Esophagus squamous epithelium (tissue), 4 donors: ENCODE measurements at regions not wholly inside any gene's neighbourhood (a gene's known extent, or its start where the extent isn't known, plus 50 kb on each side); places are given as distances from the start of the nearest gene placed in this dataset.

Source experiments
- CTCF ChIP-seq, 6 experiments: fragments of 450-650 bp in 4 of 6; fragments of 200-600 bp in 2 of 6; sonication (generic) in 2 of 6; IDR thresholded peaks; one replicate each; pipeline ENCODE4 v1.5.1; 2016 to 2019; ENCODE audit warnings: antibody characterized with exemption in 6 of 6, mild to moderate bottlenecking in 4 of 6, moderate library complexity in 4 of 6
- POLR2A ChIP-seq, 4 donors: fragments of 450-650 bp; IDR thresholded peaks; one replicate each; pipeline ENCODE4 v1.6.1; 2017; ENCODE audit warnings: antibody characterized with exemption in 4 of 4, mild to moderate bottlenecking in 4 of 4, moderate library complexity in 3 of 4

GRCh38 chr21:20045197-20045596, 953.0 kb upstream of the NCAM2 start:
- TF ChIP-seq CTCF (IDR thresholded peaks at IDR 0.05) (no peak), POLR2A (IDR thresholded peaks at IDR 0.05) (no peak)
